OCI-LY7 (cell line): ENCODE measurements at regions not wholly inside any gene's neighbourhood (a gene's known extent, or its start where the extent isn't known, plus 50 kb on each side); places are given as distances from the start of the nearest gene placed in this dataset.
"Not testable (repeated sequence)": the region's sequence is repeated elsewhere in the genome, so short reads cannot be mapped to it uniquely, and the experiment has no call there.

Experiments used
- BruUV-seq: library from RNA; stranded (reverse); fragments of 400-500 nt; replicated peaks from 2 replicates; lab custom pipeline; 2021; lab: Mats Ljungman, UMichigan
- CTCF ChIA-PET: fragments of 300-600 bp; sonication (Branson Sonifier 250); formaldehyde crosslinking; loops from one replicate; lab custom pipeline; 2022; ENCODE audit warnings: antibody characterized with exemption; ENCODE audit not compliant: unreplicated experiment; lab: Charles Lee
- POLR2A ChIA-PET: fragments of 300-600 bp; sonication (Branson Sonifier 250); formaldehyde crosslinking; loops from one replicate; lab custom pipeline; 2022; ENCODE audit warnings: antibody characterized with exemption; lab: Charles Lee
- DNase-seq: peaks from one replicate; pipeline ENCODE4 v3.0.0-alpha.2; 2015; ENCODE audit warnings: low spot score
- H2AFZ ChIP-seq: fragments of 200-600 bp; sonication (generic), shearing (Covaris generic); 2 replicates; pipeline ENCODE4 v1.6.1; 2014; ENCODE audit warnings: mild to moderate bottlenecking, antibody characterized with exemption, low read length, moderate library complexity
- H3K27ac ChIP-seq: fragments of 200-600 bp; sonication (generic); 2 replicates; pipeline ENCODE4 v1.5.1; 2014; ENCODE audit warnings: mixed run types, low read depth, mild to moderate bottlenecking, moderate library complexity, low read length, inconsistent platforms; ENCODE audit not compliant: poor library complexity, severe bottlenecking
- H3K36me3 ChIP-seq: fragments of 200-600 bp; sonication (generic); 2 replicates; pipeline ENCODE4 v1.6.1; 2014; ENCODE audit warnings: mild to moderate bottlenecking, antibody characterized with exemption, low read length, moderate library complexity, mixed read lengths; ENCODE audit not compliant: insufficient read depth
- H3K4me1 ChIP-seq: fragments of 200-600 bp; sonication (generic); 2 replicates; pipeline ENCODE4 v1.5.1; 2014; ENCODE audit warnings: mild to moderate bottlenecking, low read length; ENCODE audit not compliant: insufficient read depth, poor library complexity, severe bottlenecking
- H3K4me2 ChIP-seq: fragments of 200-600 bp; sonication (generic); 2 replicates; pipeline ENCODE4 v1.6.1; 2014; ENCODE audit warnings: mild to moderate bottlenecking, low read length
- H3K4me3 ChIP-seq: fragments of 200-600 bp; sonication (generic); 2 replicates; pipeline ENCODE4 v1.5.1; 2014; ENCODE audit warnings: mild to moderate bottlenecking, low read depth, low read length; ENCODE audit not compliant: poor library complexity, severe bottlenecking
- H3K79me2 ChIP-seq: fragments of 200-600 bp; sonication (generic); 2 replicates; pipeline ENCODE4 v1.6.1; 2016; ENCODE audit warnings: low read depth, mild to moderate bottlenecking, low read length, moderate library complexity, mixed read lengths; ENCODE audit not compliant: insufficient read depth
- H3K9me2 ChIP-seq: fragments of 200-600 bp; sonication (generic); 2 replicates; pipeline ENCODE4 v1.6.1; 2016; ENCODE audit warnings: mild to moderate bottlenecking, low read length, mixed read lengths; ENCODE audit not compliant: insufficient read depth
- H3K9me3 ChIP-seq: fragments of 200-600 bp; sonication (generic); 2 replicates; pipeline ENCODE4 v1.6.1; 2014; ENCODE audit warnings: mild to moderate bottlenecking, mixed run types, low read length, mixed read lengths
- H4K20me1 ChIP-seq: fragments of 200-600 bp; sonication (generic); 2 replicates; pipeline ENCODE4 v1.6.1; 2014; ENCODE audit warnings: mild to moderate bottlenecking, antibody characterized with exemption, low read length, moderate library complexity, mixed read lengths; ENCODE audit not compliant: insufficient read depth
- CTCF ChIP-seq: fragments of 200-600 bp; sonication (generic); conservative IDR thresholded peaks from 2 replicates; pipeline ENCODE4 v1.5.1; 2014; ENCODE audit warnings: mild to moderate bottlenecking, antibody characterized with exemption, low read length, moderate library complexity, mixed read lengths
- EZH2phosphoT487 ChIP-seq: fragments of 200-600 bp; sonication (generic); IDR thresholded peaks from 2 replicates; pipeline ENCODE4 v1.6.1; 2018; ENCODE audit warnings: low read depth, borderline replicate concordance, mild to moderate bottlenecking, mixed run types, antibody characterized with exemption, low read length, moderate library complexity, mixed read lengths
- intact Hi-C: fragments of 100-400 bp; cut with micrococcal nuclease; formaldehyde crosslinking; loops from one replicate; pipeline ENCODE4 v1.10.0; 2022; ENCODE audit not compliant: unreplicated experiment

- POLR2A ChIA-PET, result no interaction called here
- no peak overlapping the region for H3K4me3 ChIP-seq
- H4K20me1 ChIP-seq, result no peaks in the 10 kb centered on the region
- no peaks in the 10 kb centered on the region for H3K4me1 ChIP-seq
- no peaks in the 10 kb centered on the region for H3K9me2 ChIP-seq
- no peaks in the 10 kb centered on the region for H3K9me3 ChIP-seq
- BruUV-seq, result no TSS peak
- CTCF ChIA-PET, result no interaction called here
- no peak overlapping the region for H3K4me2 ChIP-seq
- no peaks in the 10 kb centered on the region for H3K79me2 ChIP-seq
- intact Hi-C loops, result no loop called here
- no peaks in the 10 kb centered on the region for H3K36me3 ChIP-seq
- TF ChIP-seq EZH2phosphoT487 (no peak), CTCF (no peak)
- no peak overlapping the region for H3K27ac ChIP-seq
- no peak for DNase-seq
- H2AFZ ChIP-seq, result no peak overlapping the region
Observed at GRCh38 chr10:22067091-22067490, 63.6 kb upstream of the DNAJC1 start.

GRCh38 chr10:22060984-22061383, 57.5 kb upstream of the DNAJC1 start:
- H3K27ac ChIP-seq, H4K20me1 ChIP-seq, CTCF ChIA-PET, H2AFZ ChIP-seq, H3K4me3 ChIP-seq, BruUV-seq, intact Hi-C loops, H3K36me3 ChIP-seq, H3K79me2 ChIP-seq, H3K4me2 ChIP-seq, H3K9me3 ChIP-seq, H3K4me1 ChIP-seq, DNase-seq, H3K9me2 ChIP-seq, POLR2A ChIA-PET: not testable (repeated sequence)

GRCh38 chr10:22058201-22058600, 54.7 kb upstream of the DNAJC1 start:
- Histone ChIP-seq H3K4me3 (no peak overlapping the region), H3K4me1 (no peaks in the 10 kb centered on the region), H3K27ac (no peak overlapping the region), H3K4me2 (no peak overlapping the region), H3K9me2 (no peaks in the 10 kb centered on the region), H3K9me3 (no peaks in the 10 kb centered on the region), H3K79me2 (no peaks in the 10 kb centered on the region), H2AFZ (no peak overlapping the region), H4K20me1 (no peaks in the 10 kb centered on the region), H3K36me3 (no peaks in the 10 kb centered on the region)
- BruUV-seq, result no TSS peak
- TF ChIP-seq EZH2phosphoT487 (no peak), CTCF (no peak)
- CTCF ChIA-PET, result no interaction called here
- DNase-seq, result no peak
- POLR2A ChIA-PET, result interaction anchor here (0.8 kb wide), 1 partner anchor 12 kb away, joined by 5 read pairs; no protein-coding TSS in a partner anchor
- intact Hi-C loops, result no loop called here
